SK-N-SH (cell line): ENCODE measurements at regions not wholly inside any gene's neighbourhood (a gene's known extent, or its start where the extent isn't known, plus 50 kb on each side); places are given as distances from the start of the nearest gene placed in this dataset.

Source experiments
- CTCF ChIP-seq: fragments of 200-600 bp; sonication (generic); IDR thresholded peaks from 2 replicates; pipeline ENCODE4 v1.6.1; 2017; ENCODE audit warnings: antibody characterized with exemption, mild to moderate bottlenecking, moderate library complexity
- RCOR1 ChIP-seq: fragments of 150-350 bp; IDR thresholded peaks from 2 replicates; pipeline ENCODE4 v1.6.1; 2017; ENCODE audit warnings: antibody characterized with exemption, low read length

DNA sequence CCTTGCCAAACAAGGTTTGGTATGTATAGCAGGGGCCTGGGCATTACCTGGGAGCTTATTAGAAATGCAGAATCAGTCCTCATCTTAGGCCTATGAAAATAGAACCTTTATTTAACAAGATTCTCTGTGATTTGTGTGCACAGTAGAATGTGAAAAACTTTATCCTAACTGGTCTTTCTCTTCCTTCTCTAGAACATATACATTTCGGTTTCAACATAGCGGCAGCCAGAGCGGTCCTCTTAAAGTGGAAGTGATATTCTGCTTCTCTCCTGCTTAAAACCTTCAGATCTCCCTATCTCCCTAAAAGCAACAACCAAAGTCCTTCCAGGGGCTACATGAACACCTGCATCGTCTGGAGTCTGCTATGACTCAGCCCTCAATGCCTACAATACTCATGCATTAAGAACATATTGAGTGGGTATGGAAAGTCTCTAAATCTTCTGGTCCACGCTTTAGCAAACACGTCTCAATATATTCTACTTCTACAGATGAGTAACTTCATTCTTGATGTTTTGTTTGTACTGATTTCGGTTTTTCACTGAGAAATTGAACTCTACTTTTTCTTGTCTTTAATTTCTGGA lies 84.5 kb downstream of the SPRY2 start:
- TF ChIP-seq RCOR1: no peak
- TF ChIP-seq CTCF: no peak
